SK-N-SH (cell line): ENCODE measurements at regions not wholly inside any gene's neighbourhood (a gene's known extent, or its start where the extent isn't known, plus 50 kb on each side); places are given as distances from the start of the nearest gene placed in this dataset.

ENCODE experiments used
- CTCF ChIP-seq: fragments of 200-600 bp; sonication (generic); IDR thresholded peaks from 2 replicates; pipeline ENCODE4 v1.6.1; 2017; ENCODE audit warnings: antibody characterized with exemption, mild to moderate bottlenecking, moderate library complexity
- EP300 ChIP-seq, 2 experiments: IDR thresholded peaks; 2 replicates each; pipeline versions ENCODE4 v1.4.0 to v1.6.1; 2012; ENCODE audit warnings: borderline replicate concordance in 1 of 2, low read depth in 1 of 2, low read length in 1 of 2
- FOXM1 ChIP-seq: IDR thresholded peaks from 2 replicates; pipeline ENCODE4 v1.4.0; 2012; ENCODE audit warnings: low read depth, mild to moderate bottlenecking
- GABPA ChIP-seq: IDR thresholded peaks from 2 replicates; pipeline ENCODE4 v1.4.0; 2012; ENCODE audit warnings: low read depth, mild to moderate bottlenecking
- NRF1 ChIP-seq: IDR thresholded peaks from 2 replicates; pipeline ENCODE4 v1.6.1; 2012; ENCODE audit warnings: low read depth, mild to moderate bottlenecking, low read length
- POLR2AphosphoS5 ChIP-seq: IDR thresholded peaks from 2 replicates; pipeline ENCODE4 v1.6.1; 2012; ENCODE audit warnings: low read depth, low read length
- RAD21 ChIP-seq: IDR thresholded peaks from 2 replicates; pipeline ENCODE4 v1.6.1; 2012; ENCODE audit warnings: mild to moderate bottlenecking, low read length
- REST ChIP-seq: IDR thresholded peaks from 2 replicates; pipeline ENCODE4 v1.6.1; 2012; ENCODE audit warnings: mild to moderate bottlenecking, low read depth, low read length, moderate library complexity
- RFX5 ChIP-seq: IDR thresholded peaks from 2 replicates; pipeline ENCODE4 v1.6.1; 2012; ENCODE audit warnings: mild to moderate bottlenecking, improper control_type of control experiment, low read length
- SIN3A ChIP-seq: IDR thresholded peaks from 2 replicates; pipeline ENCODE4 v1.6.1; 2012; ENCODE audit warnings: low read depth, mild to moderate bottlenecking, low read length, moderate library complexity, borderline replicate concordance
- SMC3 ChIP-seq: IDR thresholded peaks from 2 replicates; pipeline ENCODE4 v1.6.1; 2012; ENCODE audit warnings: low read depth, low read length, improper control_type of control experiment
- TAF1 ChIP-seq: IDR thresholded peaks from 2 replicates; pipeline ENCODE4 v1.6.1; 2012; ENCODE audit warnings: low read depth, mild to moderate bottlenecking, low read length, moderate library complexity, borderline replicate concordance
- YY1 ChIP-seq: IDR thresholded peaks from 2 replicates; pipeline ENCODE4 v1.4.0; 2012; ENCODE audit warnings: low read depth, mild to moderate bottlenecking
- TF ChIP-seq, protein P1 (sequence below): IDR thresholded peaks from 2 replicates; pipeline ENCODE4 v1.4.0; 2012; ENCODE audit warnings: low read depth

DNA sequence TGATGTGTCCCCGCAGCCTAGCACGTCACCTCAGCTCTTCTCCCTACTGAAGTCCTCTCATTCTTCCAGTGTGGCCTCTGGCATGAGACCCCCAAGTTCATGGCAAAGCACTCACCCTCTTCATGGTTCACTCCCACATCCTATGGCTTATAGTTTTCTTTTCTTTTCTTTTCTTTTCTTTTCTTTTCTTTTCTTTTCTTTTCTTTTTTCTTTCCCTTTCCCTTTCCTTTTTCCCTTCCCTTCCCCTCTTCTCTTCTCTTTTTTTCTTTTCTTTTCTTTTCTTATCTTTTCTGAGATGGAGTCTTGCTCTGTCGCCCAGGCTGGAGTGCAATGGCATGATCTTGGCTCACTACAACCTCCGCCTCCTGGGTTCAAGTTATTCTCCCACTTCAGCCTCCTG, 58.4 kb upstream of the NLRP1 start:
- TF ChIP-seq YY1 (no peak), RAD21 (no peak), CTCF (no peak), SIN3A (no peak), REST (no peak), RFX5 (no peak), POLR2AphosphoS5 (no peak), EP300 (IDR thresholded peaks at IDR 0.05; ENCODE audit: borderline replicate concordance in 1 of 2, low read depth in 1 of 2, low read length in 1 of 2) (no peak), NRF1 (no peak), GABPA (no peak), FOXM1 (no peak), TAF1 (no peak), SMC3 (no peak)
- TF ChIP-seq, protein P1, sequence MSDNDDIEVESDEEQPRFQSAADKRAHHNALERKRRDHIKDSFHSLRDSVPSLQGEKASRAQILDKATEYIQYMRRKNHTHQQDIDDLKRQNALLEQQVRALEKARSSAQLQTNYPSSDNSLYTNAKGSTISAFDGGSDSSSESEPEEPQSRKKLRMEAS, result no peak
